Lower leg skin (tissue), 4 donors: ENCODE measurements at regions not wholly inside any gene's neighbourhood (a gene's known extent, or its start where the extent isn't known, plus 50 kb on each side); places are given as distances from the start of the nearest gene placed in this dataset.

ENCODE experiments used
- DNase-seq, 2 donors: peaks; one replicate each; pipeline ENCODE4 v3.0.0-alpha.2; 2019; ENCODE audit warnings: low spot score in 2 of 2
- H3K4me3 ChIP-seq: fragments of 200-600 bp; sonication (generic); 2 replicates; pipeline ENCODE4 v1.5.1; 2017; ENCODE audit warnings: mild to moderate bottlenecking, low read depth; ENCODE audit not compliant: poor library complexity, severe bottlenecking
- CTCF ChIP-seq, 3 donors: fragments of 450-650 bp; IDR thresholded peaks; one replicate each; pipeline ENCODE4 v1.5.1; 2016; ENCODE audit warnings: antibody characterized with exemption in 3 of 3, mild to moderate bottlenecking in 3 of 3, moderate library complexity in 2 of 3
- POLR2A ChIP-seq, 2 donors: fragments of 450-650 bp; IDR thresholded peaks; one replicate each; pipeline ENCODE4 v1.6.1; 2016 to 2017; ENCODE audit warnings: antibody characterized with exemption in 2 of 2, mild to moderate bottlenecking in 1 of 2, moderate library complexity in 1 of 2
- WGBS, 2 donors: methylation state at CpG; one replicate each; pipeline ENCODE4 v1.1.5; 2018; 5-methylcytosine and 5-hydroxymethylcytosine counted together
- intact Hi-C: fragments of 100-400 bp; cut with DNase I; formaldehyde crosslinking; loops from one replicate; pipeline ENCODE4 v1.15.0; 2023; ENCODE audit warnings: low total_unique reads

GRCh38 chr7:27375958-27376357, 133.4 kb downstream of the EVX1 start:
- 51 to 58% methylated on average over 5 of the region's 5 CpGs for WGBS, 2 donors
- TF ChIP-seq POLR2A (IDR thresholded peaks at IDR 0.05) (no peak), CTCF (IDR thresholded peaks at IDR 0.05) (no peak)
- intact Hi-C loops = no loop called here
- no peak for DNase-seq
- no peak overlapping the region for H3K4me3 ChIP-seq

- WGBS, 2 donors = 80 to 88% methylated on average over 8 of the region's 8 CpGs
- H3K4me3 ChIP-seq = no peak overlapping the region
- DNase-seq = no peak
- intact Hi-C loops = no loop called here
- no peak for TF ChIP-seq POLR2A (IDR thresholded peaks at IDR 0.05)
- no peak for TF ChIP-seq CTCF (IDR thresholded peaks at IDR 0.05)
These were observed 135.4 kb downstream of the EVX1 start for GRCh38 chr7:27377988-27378387.

GRCh38 chr7:27382307-27382706, 139.7 kb downstream of the EVX1 start:
- H3K4me3 ChIP-seq = no peak overlapping the region
- 90 to 94% methylated on average over 4 of the region's 4 CpGs for WGBS, 2 donors
- intact Hi-C loops = no loop called here
- TF ChIP-seq CTCF (IDR thresholded peaks at IDR 0.05) = no peak
- TF ChIP-seq POLR2A (IDR thresholded peaks at IDR 0.05) = no peak
- no peak for DNase-seq

GRCh38 chr7:27386581-27386980, 144.0 kb downstream of the EVX1 start:
- TF ChIP-seq POLR2A (IDR thresholded peaks at IDR 0.05) = no peak
- TF ChIP-seq CTCF (IDR thresholded peaks at IDR 0.05) = no peak
- intact Hi-C loops = no loop called here
- WGBS, 2 donors = 69 to 89% methylated on average over 6 of the region's 6 CpGs
- H3K4me3 ChIP-seq = no peak overlapping the region
- no peak for DNase-seq

- no peak for DNase-seq
- intact Hi-C loops = no loop called here
- 82 to 85% methylated on average over 4 of the region's 4 CpGs for WGBS, 2 donors
- no peak for TF ChIP-seq POLR2A (IDR thresholded peaks at IDR 0.05)
- no peak for TF ChIP-seq CTCF (IDR thresholded peaks at IDR 0.05)
- no peak overlapping the region for H3K4me3 ChIP-seq
These were observed 145.3 kb downstream of the EVX1 start for GRCh38 chr7:27387864-27388263.

- H3K4me3 ChIP-seq = no peak overlapping the region
- intact Hi-C loops = no loop called here
- DNase-seq = no peak
- 78 to 83% methylated on average over 7 of the region's 7 CpGs for WGBS, 2 donors
- TF ChIP-seq CTCF (IDR thresholded peaks at IDR 0.05) (no peak), POLR2A (IDR thresholded peaks at IDR 0.05) (no peak)
These were observed 146.0 kb downstream of the EVX1 start for GRCh38 chr7:27388561-27388960.
